ENCODE measurements at regions not wholly inside any gene's neighbourhood (a gene's known extent, or its start where the extent isn't known, plus 50 kb on each side); places are given as distances from the start of the nearest gene placed in this dataset.

DNA sequence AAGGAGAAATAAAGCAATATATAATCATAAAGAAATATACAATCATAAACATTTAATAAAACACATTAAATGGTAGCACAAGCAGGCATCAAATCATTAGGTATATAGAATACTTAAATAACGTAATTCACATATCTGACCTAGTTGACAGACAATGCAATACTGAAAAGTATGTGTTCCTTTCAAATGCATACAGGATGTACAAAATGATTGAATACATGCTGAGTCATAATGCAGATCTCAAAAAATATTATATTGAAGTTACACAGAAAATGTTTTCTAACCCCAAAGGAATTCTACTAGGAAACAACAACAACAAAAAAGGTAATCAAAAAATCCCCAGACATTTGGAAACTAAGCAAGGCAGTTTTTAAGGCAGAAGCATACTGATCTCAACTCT, 1072.0 kb upstream of the INTU start:
- Histone ChIP-seq H3K27me3 (ENCODE audit: low read depth, low read length) (no peaks in the 10 kb centered on the region), H3K4me3 (ENCODE audit: low read length) (no peak overlapping the region), H2AFZ (ENCODE audit: low read depth, low read length) (no peak overlapping the region), H3K27ac (ENCODE audit: low read length) (no peak overlapping the region), H3K4me2 (ENCODE audit: low read length) (no peak overlapping the region), H3K4me1 (ENCODE audit: low read length) (no peaks in the 10 kb centered on the region), H4K20me1 (ENCODE audit: insufficient read depth, low read length) (no peaks in the 10 kb centered on the region), H3K36me3 (replicated peaks; ENCODE audit: low read depth, low read length) (no peaks in the 10 kb centered on the region), H3K79me2 (ENCODE audit: low read length) (no peaks in the 10 kb centered on the region), H3K9ac (ENCODE audit: low read length) (no peak overlapping the region), H3K9me3 (ENCODE audit: insufficient read depth, low read length) (no peaks in the 10 kb centered on the region)
- TF ChIP-seq, protein P1, sequence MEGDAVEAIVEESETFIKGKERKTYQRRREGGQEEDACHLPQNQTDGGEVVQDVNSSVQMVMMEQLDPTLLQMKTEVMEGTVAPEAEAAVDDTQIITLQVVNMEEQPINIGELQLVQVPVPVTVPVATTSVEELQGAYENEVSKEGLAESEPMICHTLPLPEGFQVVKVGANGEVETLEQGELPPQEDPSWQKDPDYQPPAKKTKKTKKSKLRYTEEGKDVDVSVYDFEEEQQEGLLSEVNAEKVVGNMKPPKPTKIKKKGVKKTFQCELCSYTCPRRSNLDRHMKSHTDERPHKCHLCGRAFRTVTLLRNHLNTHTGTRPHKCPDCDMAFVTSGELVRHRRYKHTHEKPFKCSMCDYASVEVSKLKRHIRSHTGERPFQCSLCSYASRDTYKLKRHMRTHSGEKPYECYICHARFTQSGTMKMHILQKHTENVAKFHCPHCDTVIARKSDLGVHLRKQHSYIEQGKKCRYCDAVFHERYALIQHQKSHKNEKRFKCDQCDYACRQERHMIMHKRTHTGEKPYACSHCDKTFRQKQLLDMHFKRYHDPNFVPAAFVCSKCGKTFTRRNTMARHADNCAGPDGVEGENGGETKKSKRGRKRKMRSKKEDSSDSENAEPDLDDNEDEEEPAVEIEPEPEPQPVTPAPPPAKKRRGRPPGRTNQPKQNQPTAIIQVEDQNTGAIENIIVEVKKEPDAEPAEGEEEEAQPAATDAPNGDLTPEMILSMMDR (IDR thresholded peaks at IDR 0.05; ENCODE audit: low read depth, low read length), result no peak
- no peak for TF ChIP-seq EZH2phosphoT487 (IDR thresholded peaks at IDR 0.05; ENCODE audit: low read depth)

DNA sequence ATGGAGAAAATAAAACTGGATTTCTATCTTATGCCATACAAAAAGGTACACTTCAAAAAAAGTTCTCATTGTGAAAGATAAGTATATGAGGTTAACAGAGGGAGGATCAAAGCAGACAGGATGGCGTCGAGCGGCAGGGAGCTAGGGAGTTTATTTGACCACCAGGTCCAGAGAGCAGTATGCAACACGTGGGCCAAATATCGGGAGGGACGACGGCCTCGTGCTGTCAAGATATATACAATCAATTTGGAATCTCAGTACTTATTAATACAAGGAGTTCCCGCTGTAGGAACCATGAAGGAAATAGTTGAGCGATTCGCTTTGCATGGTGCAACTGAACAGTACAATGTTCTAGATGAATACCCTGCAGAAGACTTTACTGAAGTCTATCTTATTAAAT, 1069.4 kb upstream of the INTU start:
- H3K27me3 ChIP-seq (ENCODE audit: low read depth, low read length), result no peaks in the 10 kb centered on the region
- no peaks in the 10 kb centered on the region for H3K9me3 ChIP-seq (ENCODE audit: insufficient read depth, low read length)
- no peak overlapping the region for H3K27ac ChIP-seq (ENCODE audit: low read length)
- H3K4me1 ChIP-seq (ENCODE audit: low read length), result no peaks in the 10 kb centered on the region
- no peaks in the 10 kb centered on the region for H3K36me3 ChIP-seq (replicated peaks; ENCODE audit: low read depth, low read length)
- H3K4me2 ChIP-seq (ENCODE audit: low read length), result no peak overlapping the region
- no peak for TF ChIP-seq EZH2phosphoT487 (IDR thresholded peaks at IDR 0.05; ENCODE audit: low read depth)
- TF ChIP-seq, protein P1 (IDR thresholded peaks at IDR 0.05; ENCODE audit: low read depth, low read length), result no peak
- H3K4me3 ChIP-seq (ENCODE audit: low read length), result no peak overlapping the region
- H3K9ac ChIP-seq (ENCODE audit: low read length), result no peak overlapping the region
- H3K79me2 ChIP-seq (ENCODE audit: low read length), result no peaks in the 10 kb centered on the region
- no peaks in the 10 kb centered on the region for H4K20me1 ChIP-seq (ENCODE audit: insufficient read depth, low read length)
- no peak overlapping the region for H2AFZ ChIP-seq (ENCODE audit: low read depth, low read length)

DNA sequence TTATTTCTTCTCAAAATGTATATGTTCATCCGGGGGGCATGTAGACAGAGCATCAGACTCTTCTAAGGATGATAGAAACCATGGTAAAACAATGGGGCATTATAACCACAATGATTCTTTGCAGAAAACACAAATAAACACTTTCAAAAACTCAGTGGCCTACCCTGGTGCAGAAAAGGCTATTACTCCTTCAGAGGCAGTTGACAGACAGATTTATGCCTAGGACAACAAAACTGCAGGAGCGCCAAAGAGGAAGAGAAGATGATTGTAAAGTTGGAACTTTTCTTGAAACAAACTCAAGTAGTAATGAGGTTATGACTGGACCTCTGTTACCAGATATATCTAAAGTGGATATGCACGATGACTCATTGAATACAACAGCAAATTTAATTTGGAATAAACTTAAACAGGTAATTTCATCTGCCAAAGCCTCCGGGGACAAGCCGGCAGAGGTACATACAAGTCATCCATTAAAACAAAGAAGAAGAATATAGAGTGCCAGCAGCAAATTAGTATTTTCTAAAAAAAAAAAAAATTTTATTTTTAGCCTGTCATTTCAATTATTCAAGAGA, 1068.4 kb upstream of the INTU start:
- no peak overlapping the region for H3K27ac ChIP-seq (ENCODE audit: low read length)
- H3K79me2 ChIP-seq (ENCODE audit: low read length), result no peaks in the 10 kb centered on the region
- no peaks in the 10 kb centered on the region for H3K4me1 ChIP-seq (ENCODE audit: low read length)
- H3K9ac ChIP-seq (ENCODE audit: low read length), result no peak overlapping the region
- TF ChIP-seq, protein P1 (IDR thresholded peaks at IDR 0.05; ENCODE audit: low read depth, low read length), result no peak
- no peak for TF ChIP-seq EZH2phosphoT487 (IDR thresholded peaks at IDR 0.05; ENCODE audit: low read depth)
- H3K36me3 ChIP-seq (replicated peaks; ENCODE audit: low read depth, low read length), result no peaks in the 10 kb centered on the region
- H2AFZ ChIP-seq (ENCODE audit: low read depth, low read length), result no peak overlapping the region
- H3K4me3 ChIP-seq (ENCODE audit: low read length), result no peak overlapping the region
- no peaks in the 10 kb centered on the region for H3K9me3 ChIP-seq (ENCODE audit: insufficient read depth, low read length)
- no peaks in the 10 kb centered on the region for H4K20me1 ChIP-seq (ENCODE audit: insufficient read depth, low read length)
- H3K27me3 ChIP-seq (ENCODE audit: low read depth, low read length), result no peaks in the 10 kb centered on the region
- H3K4me2 ChIP-seq (ENCODE audit: low read length), result no peak overlapping the region

DNA sequence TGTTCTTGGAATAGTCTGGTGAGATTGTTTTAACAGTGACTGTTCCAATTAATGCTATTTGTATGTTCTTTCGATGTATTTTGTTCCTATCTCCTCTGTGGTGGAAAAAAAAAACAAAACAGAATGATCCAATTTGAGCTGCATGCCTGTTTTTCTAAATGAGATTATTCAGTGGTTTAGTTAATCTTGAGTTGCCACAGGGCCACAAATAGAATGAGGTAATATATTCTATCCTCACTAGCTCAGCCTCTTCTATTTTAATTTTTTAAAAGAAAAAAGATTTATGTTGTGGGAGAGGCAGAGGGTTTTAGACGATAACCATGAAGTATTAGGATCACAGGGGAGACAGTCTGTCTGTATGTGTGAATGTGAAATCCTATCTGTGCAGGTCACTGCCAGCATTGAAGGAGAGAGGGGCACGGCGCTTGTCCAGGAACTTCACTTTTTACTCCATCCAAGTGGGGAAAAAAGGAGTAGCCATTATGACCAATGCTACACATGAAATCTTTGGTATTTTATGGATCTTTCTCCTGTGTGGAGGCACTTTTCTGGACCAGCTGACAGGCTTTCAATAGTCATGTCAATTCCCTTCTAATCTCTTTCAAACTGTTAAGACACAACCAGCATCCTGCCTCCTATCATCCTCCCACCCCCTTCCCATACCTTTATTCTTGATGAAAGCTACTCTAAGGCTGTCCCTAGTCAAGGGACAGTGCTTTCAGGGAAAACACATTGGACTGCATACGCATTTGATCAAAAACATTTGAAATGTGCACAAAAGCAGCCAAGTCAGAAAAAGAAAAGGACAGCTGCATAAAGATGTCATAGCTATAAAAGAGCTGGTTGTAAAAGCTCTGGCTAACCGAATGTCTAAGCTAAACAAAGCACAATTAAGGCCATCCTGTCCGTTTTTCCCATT, 1063.8 kb upstream of the INTU start:
- H3K9me3 ChIP-seq (ENCODE audit: insufficient read depth, low read length), result no peaks in the 10 kb centered on the region
- H3K36me3 ChIP-seq (replicated peaks; ENCODE audit: low read depth, low read length), result no peaks in the 10 kb centered on the region
- H3K27me3 ChIP-seq (ENCODE audit: low read depth, low read length), result no peaks in the 10 kb centered on the region
- H3K27ac ChIP-seq (ENCODE audit: low read length), result no peak overlapping the region
- no peaks in the 10 kb centered on the region for H3K4me1 ChIP-seq (ENCODE audit: low read length)
- no peaks in the 10 kb centered on the region for H3K79me2 ChIP-seq (ENCODE audit: low read length)
- no peak for TF ChIP-seq EZH2phosphoT487 (IDR thresholded peaks at IDR 0.05; ENCODE audit: low read depth)
- TF ChIP-seq, protein P1 (IDR thresholded peaks at IDR 0.05; ENCODE audit: low read depth, low read length), result no peak
- H2AFZ ChIP-seq (ENCODE audit: low read depth, low read length), result no peak overlapping the region
- no peak overlapping the region for H3K4me2 ChIP-seq (ENCODE audit: low read length)
- no peak overlapping the region for H3K4me3 ChIP-seq (ENCODE audit: low read length)
- H3K9ac ChIP-seq (ENCODE audit: low read length), result no peak overlapping the region
- H4K20me1 ChIP-seq (ENCODE audit: insufficient read depth, low read length), result no peaks in the 10 kb centered on the region
